OCI-LY3 (cell line): ENCODE measurements at regions not wholly inside any gene's neighbourhood (a gene's known extent, or its start where the extent isn't known, plus 50 kb on each side); places are given as distances from the start of the nearest gene placed in this dataset.

Source experiments
- H2AFZ ChIP-seq: fragments of 200-600, 300-600 bp; shearing (Covaris generic); 2 replicates; pipeline ENCODE4 v1.6.0; 2014; ENCODE audit warnings: antibody characterized with exemption, low read depth, low read length
- H3K27ac ChIP-seq: fragments of 200-600, 300-600 bp; sonication (generic); 2 replicates; pipeline ENCODE4 v1.5.1; 2014; ENCODE audit warnings: mild to moderate bottlenecking, low read length, moderate library complexity, mixed read lengths
- H3K27me3 ChIP-seq: fragments of 200-600, 300-600 bp; sonication (generic); 2 replicates; pipeline ENCODE4 v1.6.1; 2014; ENCODE audit warnings: low read depth, low read length, mixed read lengths
- H3K36me3 ChIP-seq: fragments of 200-600, 300-600 bp; sonication (generic); replicated peaks from 2 replicates; pipeline ENCODE3; 2014; ENCODE audit warnings: low read depth, low read length, mixed read lengths
- H3K4me1 ChIP-seq: fragments of 300-600, 200-600 bp; sonication (generic); 2 replicates; pipeline ENCODE4 v1.6.1; 2014; ENCODE audit warnings: low read length, mixed read lengths
- H3K4me2 ChIP-seq: fragments of 200-600, 300-600 bp; sonication (generic); 2 replicates; pipeline ENCODE4 v1.6.1; 2014; ENCODE audit warnings: low read length, mixed read lengths
- H3K4me3 ChIP-seq: fragments of 300-600, 200-600 bp; sonication (generic); 2 replicates; pipeline ENCODE4 v1.5.1; 2014; ENCODE audit warnings: antibody characterized with exemption, mild to moderate bottlenecking, low read length, moderate library complexity
- H3K79me2 ChIP-seq: fragments of 300-600, 200-600 bp; shearing (Covaris generic); 2 replicates; pipeline ENCODE4 v1.6.1; 2014; ENCODE audit warnings: mild to moderate bottlenecking, low read length, mixed read lengths
- H3K9ac ChIP-seq: fragments of 300-600, 200-600 bp; shearing (Covaris generic); 2 replicates; pipeline ENCODE4 v1.6.0; 2014; ENCODE audit warnings: mild to moderate bottlenecking, low read length, moderate library complexity
- H3K9me3 ChIP-seq: fragments of 200-600, 300-600 bp; shearing (Covaris generic); 2 replicates; pipeline ENCODE4 v1.6.1; 2014; ENCODE audit warnings: low read length, mixed read lengths; ENCODE audit not compliant: insufficient read depth
- H4K20me1 ChIP-seq: fragments of 200-600, 300-600 bp; sonication (generic); 2 replicates; pipeline ENCODE4 v1.6.1; 2016; ENCODE audit warnings: low read length, mixed read lengths; ENCODE audit not compliant: insufficient read depth
- EZH2phosphoT487 ChIP-seq: fragments of 200-600 bp; shearing (Covaris generic); IDR thresholded peaks from 2 replicates; pipeline ENCODE4 v1.6.1; 2018; ENCODE audit warnings: antibody characterized with exemption, mixed run types, low read depth
- TF ChIP-seq, protein P1 (sequence below): fragments of 200-600, 300-600 bp; sonication (generic); IDR thresholded peaks from 2 replicates; pipeline ENCODE4 v1.5.1; 2014; ENCODE audit warnings: antibody characterized with exemption, low read length, low read depth

DNA sequence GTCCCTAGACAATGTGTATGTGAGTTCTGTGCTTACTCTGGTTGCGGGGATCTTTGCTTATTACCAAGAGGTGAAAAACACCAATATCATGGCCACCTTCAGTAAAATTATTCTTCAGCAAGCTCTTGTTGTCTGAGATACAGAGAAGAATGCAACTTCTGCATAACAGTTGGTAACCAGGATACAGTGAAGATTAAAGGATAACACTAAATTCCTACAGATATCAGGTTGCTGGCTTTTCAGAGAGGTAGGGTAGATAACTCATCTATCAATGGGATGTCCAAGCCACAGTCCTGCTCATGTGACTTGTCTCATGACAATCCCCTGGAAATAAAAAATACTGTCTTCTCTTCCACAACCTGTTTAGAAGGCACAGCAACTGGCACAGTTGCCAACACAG lies 308.5 kb downstream of the TNS1 start:
- Histone ChIP-seq H3K27ac (no peak overlapping the region), H3K36me3 (no peaks in the 10 kb centered on the region), H4K20me1 (no peaks in the 10 kb centered on the region), H3K27me3 (no peaks in the 10 kb centered on the region), H2AFZ (no peak overlapping the region), H3K79me2 (no peaks in the 10 kb centered on the region), H3K9ac (no peak overlapping the region), H3K4me1 (no peaks in the 10 kb centered on the region), H3K9me3 (no peaks in the 10 kb centered on the region), H3K4me2 (no peak overlapping the region), H3K4me3 (no peak overlapping the region)
- TF ChIP-seq, protein P1, sequence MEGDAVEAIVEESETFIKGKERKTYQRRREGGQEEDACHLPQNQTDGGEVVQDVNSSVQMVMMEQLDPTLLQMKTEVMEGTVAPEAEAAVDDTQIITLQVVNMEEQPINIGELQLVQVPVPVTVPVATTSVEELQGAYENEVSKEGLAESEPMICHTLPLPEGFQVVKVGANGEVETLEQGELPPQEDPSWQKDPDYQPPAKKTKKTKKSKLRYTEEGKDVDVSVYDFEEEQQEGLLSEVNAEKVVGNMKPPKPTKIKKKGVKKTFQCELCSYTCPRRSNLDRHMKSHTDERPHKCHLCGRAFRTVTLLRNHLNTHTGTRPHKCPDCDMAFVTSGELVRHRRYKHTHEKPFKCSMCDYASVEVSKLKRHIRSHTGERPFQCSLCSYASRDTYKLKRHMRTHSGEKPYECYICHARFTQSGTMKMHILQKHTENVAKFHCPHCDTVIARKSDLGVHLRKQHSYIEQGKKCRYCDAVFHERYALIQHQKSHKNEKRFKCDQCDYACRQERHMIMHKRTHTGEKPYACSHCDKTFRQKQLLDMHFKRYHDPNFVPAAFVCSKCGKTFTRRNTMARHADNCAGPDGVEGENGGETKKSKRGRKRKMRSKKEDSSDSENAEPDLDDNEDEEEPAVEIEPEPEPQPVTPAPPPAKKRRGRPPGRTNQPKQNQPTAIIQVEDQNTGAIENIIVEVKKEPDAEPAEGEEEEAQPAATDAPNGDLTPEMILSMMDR, result no peak
- no peak for TF ChIP-seq EZH2phosphoT487

DNA sequence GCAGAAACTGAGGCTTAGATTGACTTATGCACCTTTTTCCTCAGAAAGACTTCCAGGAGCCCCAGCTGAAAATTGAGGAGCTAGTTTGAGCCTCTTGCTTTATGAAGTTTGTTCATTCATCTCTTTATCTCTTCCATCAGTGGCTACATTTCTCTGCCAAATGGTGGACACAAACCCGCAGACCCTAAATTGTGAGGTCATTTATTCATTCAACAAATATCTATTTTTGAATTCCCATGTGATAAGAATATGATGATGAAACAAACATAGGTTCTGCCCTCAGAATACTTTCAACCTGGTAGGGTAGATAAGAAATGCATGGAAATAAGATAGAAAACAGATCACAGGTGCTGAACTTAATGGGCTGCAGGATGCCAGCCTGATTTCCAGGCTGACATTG lies 309.4 kb downstream of the TNS1 start:
- Histone ChIP-seq H3K9ac (no peak overlapping the region), H2AFZ (no peak overlapping the region), H3K27ac (no peak overlapping the region), H3K9me3 (no peaks in the 10 kb centered on the region), H3K4me1 (no peaks in the 10 kb centered on the region), H3K4me2 (no peak overlapping the region), H3K27me3 (no peaks in the 10 kb centered on the region), H4K20me1 (no peaks in the 10 kb centered on the region), H3K36me3 (no peaks in the 10 kb centered on the region), H3K79me2 (no peaks in the 10 kb centered on the region), H3K4me3 (no peak overlapping the region)
- TF ChIP-seq, protein P1, result no peak
- no peak for TF ChIP-seq EZH2phosphoT487

DNA sequence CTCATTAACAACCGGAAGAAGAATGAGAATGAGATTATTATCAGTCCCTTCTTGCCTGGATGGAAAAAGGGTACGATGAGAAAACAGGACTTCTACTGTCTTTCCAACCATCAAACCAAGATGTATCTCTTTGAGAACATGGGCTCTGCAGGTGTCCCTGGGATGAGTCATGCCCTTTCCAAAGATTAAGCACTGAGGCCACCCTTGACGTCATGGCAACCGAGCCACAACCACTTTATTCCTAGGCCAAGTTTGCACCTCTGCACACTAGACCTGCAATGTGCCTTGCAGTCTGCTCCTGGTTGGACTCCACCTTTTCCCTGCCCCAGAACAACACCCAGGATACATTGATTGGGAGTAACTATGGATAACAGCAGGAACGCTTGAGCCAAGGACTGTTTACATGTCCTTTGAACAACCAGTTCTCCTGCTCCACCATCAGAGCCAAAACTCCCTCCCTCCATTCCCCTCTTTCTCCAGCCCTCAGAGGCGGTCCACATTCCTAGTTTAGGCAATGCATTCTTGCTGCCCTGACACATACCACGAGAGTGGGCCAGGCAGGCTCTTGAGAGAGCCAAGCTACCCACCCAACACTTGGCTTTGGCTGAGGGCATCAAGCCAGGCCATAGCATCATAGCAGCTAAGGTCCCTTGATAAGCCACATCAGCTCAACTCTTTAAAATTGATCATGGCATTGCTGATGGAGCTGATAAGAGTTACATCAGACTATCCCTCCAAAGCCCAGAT lies 310.7 kb downstream of the TNS1 start:
- no peaks in the 10 kb centered on the region for H3K36me3 ChIP-seq
- no peak overlapping the region for H3K4me3 ChIP-seq
- TF ChIP-seq, protein P1, result no peak
- no peak for TF ChIP-seq EZH2phosphoT487
- H2AFZ ChIP-seq, result no peak overlapping the region
- no peak overlapping the region for H3K27ac ChIP-seq
- no peak overlapping the region for H3K4me2 ChIP-seq
- H3K4me1 ChIP-seq, result no peaks in the 10 kb centered on the region
- H3K9ac ChIP-seq, result no peak overlapping the region
- H4K20me1 ChIP-seq, result no peaks in the 10 kb centered on the region
- no peaks in the 10 kb centered on the region for H3K79me2 ChIP-seq
- no peaks in the 10 kb centered on the region for H3K27me3 ChIP-seq
- no peaks in the 10 kb centered on the region for H3K9me3 ChIP-seq

DNA sequence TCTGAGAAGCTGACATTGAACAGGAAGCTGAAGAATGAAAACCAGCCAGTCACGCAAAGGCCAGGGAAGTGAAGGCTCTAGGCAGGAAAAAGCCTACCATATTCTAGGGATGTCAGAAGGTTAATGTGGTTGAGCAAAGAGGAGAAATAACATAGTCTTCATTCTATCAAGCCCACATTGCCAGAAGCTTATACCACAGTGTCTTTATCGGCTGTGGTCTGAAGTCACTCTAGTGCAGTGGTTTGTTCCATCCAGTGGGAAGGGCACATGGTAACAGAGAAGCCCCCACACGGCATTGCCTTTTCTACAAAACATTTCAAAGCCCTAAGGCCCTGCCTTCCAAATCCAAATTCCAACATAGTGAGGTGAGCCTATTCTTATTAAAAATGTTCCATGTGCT lies 311.3 kb downstream of the TNS1 start:
- H3K27ac ChIP-seq, result no peak overlapping the region
- H2AFZ ChIP-seq, result no peak overlapping the region
- no peaks in the 10 kb centered on the region for H3K4me1 ChIP-seq
- no peak overlapping the region for H3K4me2 ChIP-seq
- H3K36me3 ChIP-seq, result no peaks in the 10 kb centered on the region
- no peaks in the 10 kb centered on the region for H4K20me1 ChIP-seq
- H3K9me3 ChIP-seq, result no peaks in the 10 kb centered on the region
- no peak overlapping the region for H3K4me3 ChIP-seq
- TF ChIP-seq, protein P1, result no peak
- TF ChIP-seq EZH2phosphoT487, result no peak
- no peaks in the 10 kb centered on the region for H3K27me3 ChIP-seq
- no peaks in the 10 kb centered on the region for H3K79me2 ChIP-seq
- H3K9ac ChIP-seq, result no peak overlapping the region
